Central memory CD8-positive, alpha-beta T cell (primary cell): ENCODE measurements at regions not wholly inside any gene's neighbourhood (a gene's known extent, or its start where the extent isn't known, plus 50 kb on each side); places are given as distances from the start of the nearest gene placed in this dataset.

ENCODE experiments used
- ATAC-seq: fragments of 150-1000 bp; cut with Tn5 transposase; replicated peaks from 2 replicates; pipeline ENCODE4 v1.10.0; 2022; ENCODE audit warnings: mild to moderate bottlenecking, moderate FRiP score, moderate number of reproducible peaks; ENCODE audit not compliant: poor library complexity, severe bottlenecking; ENCODE audit errors: extremely low read depth
- DNase-seq, 2 donors: peaks; one replicate each; pipeline ENCODE4 v3.0.0; 2021; ENCODE audit warnings: low spot score in 2 of 2
- H3K27ac Mint-ChIP-seq: one replicate; pipeline ENCODE4 v1.8.0; 2022; ENCODE audit warnings: low read depth, mild to moderate bottlenecking, moderate library complexity, mixed read lengths
- H3K27me3 Mint-ChIP-seq: one replicate; pipeline ENCODE4 v1.8.0; 2022; ENCODE audit warnings: mixed read lengths
- H3K36me3 Mint-ChIP-seq: one replicate; pipeline ENCODE4 v1.8.0; 2022; ENCODE audit warnings: mild to moderate bottlenecking, moderate library complexity, mixed read lengths; ENCODE audit not compliant: insufficient read depth
- H3K4me1 Mint-ChIP-seq: one replicate; pipeline ENCODE4 v1.8.0; 2022; ENCODE audit warnings: mixed read lengths
- H3K4me3 Mint-ChIP-seq: one replicate; pipeline ENCODE4 v1.8.0; 2022; ENCODE audit warnings: mild to moderate bottlenecking, moderate library complexity, mixed read lengths
- H3K9me3 Mint-ChIP-seq: one replicate; pipeline ENCODE4 v1.8.0; 2022; ENCODE audit warnings: mixed read lengths

- Mint-ChIP-seq H3K27me3 (peaks cover 11% of the 10 kb centered on the region), H3K27ac (no peak overlapping the region), H3K36me3 (no peaks in the 10 kb centered on the region), H3K4me1 (no peaks in the 10 kb centered on the region), H3K9me3 (peaks cover 14% of the 10 kb centered on the region), H3K4me3 (no peak overlapping the region)
- DNase-seq (no peak), ATAC-seq (no peak)
Measured at GRCh38 chr5:98698359-98698758, 75.1 kb upstream of the RGMB start.

DNA sequence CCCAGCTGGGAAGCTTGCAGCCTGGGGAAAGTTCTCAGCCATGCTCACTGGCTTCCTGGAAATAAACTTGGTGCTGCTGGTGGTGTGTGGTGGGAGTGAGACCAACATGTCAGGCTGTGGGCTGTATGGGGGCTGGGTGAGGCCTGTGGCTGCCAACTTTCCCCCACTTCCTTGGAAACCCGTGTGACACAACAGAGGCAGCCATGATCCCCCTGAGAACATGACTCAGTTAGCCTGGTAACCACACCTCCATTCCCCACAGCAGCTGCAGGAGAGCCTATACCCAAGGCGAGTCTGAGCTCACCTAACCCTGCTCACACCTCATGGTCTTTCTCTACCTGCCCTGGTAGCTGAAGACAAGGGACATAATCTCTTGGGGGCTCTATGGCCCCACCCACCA lies 72.7 kb upstream of the RGMB start:
- H3K36me3 Mint-ChIP-seq, result peaks cover 1% of the 10 kb centered on the region
- H3K4me1 Mint-ChIP-seq, result no peaks in the 10 kb centered on the region
- no peak overlapping the region for H3K4me3 Mint-ChIP-seq
- peaks cover 13% of the 10 kb centered on the region for H3K9me3 Mint-ChIP-seq
- ATAC-seq, result no peak
- H3K27ac Mint-ChIP-seq, result no peak overlapping the region
- DNase-seq, result no peak
- H3K27me3 Mint-ChIP-seq, result peaks cover 11% of the 10 kb centered on the region

- DNase-seq, result no peak
- H3K4me3 Mint-ChIP-seq, result no peak overlapping the region
- no peak overlapping the region for H3K27ac Mint-ChIP-seq
- H3K27me3 Mint-ChIP-seq, result no peaks in the 10 kb centered on the region
- no peaks in the 10 kb centered on the region for H3K4me1 Mint-ChIP-seq
- H3K36me3 Mint-ChIP-seq, result peaks cover 1% of the 10 kb centered on the region
- peaks cover 19% of the 10 kb centered on the region for H3K9me3 Mint-ChIP-seq
- no peak for ATAC-seq
Measured at GRCh38 chr5:98705841-98706240, 67.6 kb upstream of the RGMB start.

DNA sequence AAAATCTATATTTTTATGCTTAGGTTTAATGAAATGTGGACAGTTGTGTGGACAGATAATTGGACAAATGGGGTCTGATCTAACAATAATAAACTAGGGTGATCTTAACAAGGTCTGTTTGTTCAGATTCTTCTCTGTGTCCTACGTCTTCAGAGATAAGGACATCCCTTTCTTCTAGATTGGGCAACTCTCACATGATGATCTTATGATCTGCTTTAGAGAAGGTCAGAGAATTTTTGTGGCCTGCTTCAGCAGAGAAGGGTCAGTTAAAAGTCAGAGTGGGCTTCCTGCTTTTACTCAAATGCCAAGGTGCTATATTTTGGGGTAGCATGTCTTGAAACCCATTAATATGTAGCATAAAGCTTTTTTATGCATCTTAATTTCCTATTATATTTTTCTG lies 63.8 kb upstream of the RGMB start:
- DNase-seq (no peak), ATAC-seq (no peak)
- Mint-ChIP-seq H3K4me1 (no peaks in the 10 kb centered on the region), H3K4me3 (no peak overlapping the region), H3K27me3 (no peaks in the 10 kb centered on the region), H3K9me3 (peaks cover 6% of the 10 kb centered on the region), H3K36me3 (no peaks in the 10 kb centered on the region), H3K27ac (no peak overlapping the region)

DNA sequence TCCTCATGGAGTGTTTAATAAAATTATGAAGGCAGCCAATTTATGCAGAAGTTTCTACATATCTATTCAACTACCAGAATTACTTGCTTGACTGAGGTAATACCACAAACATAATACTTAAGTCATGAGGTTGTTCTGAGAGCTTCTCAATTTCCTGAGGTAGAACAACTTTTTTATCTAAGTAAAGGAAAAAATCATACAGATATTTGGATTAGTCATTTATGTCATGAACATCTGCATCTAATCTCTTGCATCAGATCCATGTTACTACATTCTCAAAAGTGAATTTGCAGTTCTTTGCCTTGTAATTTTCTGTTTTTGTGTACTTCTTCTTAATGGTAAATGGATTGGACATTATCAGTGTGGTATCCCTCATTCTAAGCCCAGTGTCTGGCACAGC lies 60.4 kb upstream of the RGMB start:
- Mint-ChIP-seq H3K4me3 (no peak overlapping the region), H3K36me3 (no peaks in the 10 kb centered on the region), H3K27me3 (peaks cover 8% of the 10 kb centered on the region), H3K27ac (no peak overlapping the region), H3K4me1 (no peaks in the 10 kb centered on the region), H3K9me3 (peaks cover 6% of the 10 kb centered on the region)
- DNase-seq (no peak), ATAC-seq (no peak)

DNA sequence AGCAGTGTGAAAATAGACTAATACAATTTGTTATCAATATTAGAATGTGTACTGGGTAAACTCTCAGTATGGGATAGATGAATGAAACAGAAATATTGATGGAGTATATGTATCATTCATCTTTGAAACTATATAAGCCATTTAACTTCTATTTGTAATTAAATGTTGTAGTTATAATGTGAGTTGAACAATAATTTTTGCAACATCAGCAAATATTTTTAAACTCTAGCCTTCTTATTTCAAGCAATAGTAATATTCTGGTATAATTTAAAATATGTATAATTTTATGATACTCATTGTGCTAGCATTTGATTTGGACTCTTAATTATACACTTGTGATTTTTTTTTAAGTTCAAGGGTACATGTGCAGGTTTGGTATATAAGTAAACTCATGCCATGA lies 59.6 kb upstream of the RGMB start:
- Mint-ChIP-seq H3K27me3 (peaks cover 16% of the 10 kb centered on the region), H3K27ac (no peak overlapping the region), H3K36me3 (no peaks in the 10 kb centered on the region), H3K4me1 (no peaks in the 10 kb centered on the region), H3K9me3 (peaks cover 5% of the 10 kb centered on the region), H3K4me3 (no peak overlapping the region)
- ATAC-seq (no peak), DNase-seq (no peak)

GRCh38 chr5:98714710-98715288 lies 58.7 kb upstream of the RGMB start:
- Mint-ChIP-seq H3K9me3 (peaks cover 5% of the 10 kb centered on the region), H3K27ac (no peak overlapping the region), H3K27me3 (peaks cover 16% of the 10 kb centered on the region), H3K4me3 (no peak overlapping the region), H3K4me1 (no peaks in the 10 kb centered on the region), H3K36me3 (no peaks in the 10 kb centered on the region)
- DNase-seq (no peak), ATAC-seq (no peak)

- H3K4me1 Mint-ChIP-seq, result no peaks in the 10 kb centered on the region
- ATAC-seq, result no peak
- no peak for DNase-seq
- no peaks in the 10 kb centered on the region for H3K36me3 Mint-ChIP-seq
- no peak overlapping the region for H3K4me3 Mint-ChIP-seq
- peaks cover 5% of the 10 kb centered on the region for H3K9me3 Mint-ChIP-seq
- peaks cover 16% of the 10 kb centered on the region for H3K27me3 Mint-ChIP-seq
- no peak overlapping the region for H3K27ac Mint-ChIP-seq
Measured at GRCh38 chr5:98721231-98721928, 52.1 kb upstream of the RGMB start.

DNA sequence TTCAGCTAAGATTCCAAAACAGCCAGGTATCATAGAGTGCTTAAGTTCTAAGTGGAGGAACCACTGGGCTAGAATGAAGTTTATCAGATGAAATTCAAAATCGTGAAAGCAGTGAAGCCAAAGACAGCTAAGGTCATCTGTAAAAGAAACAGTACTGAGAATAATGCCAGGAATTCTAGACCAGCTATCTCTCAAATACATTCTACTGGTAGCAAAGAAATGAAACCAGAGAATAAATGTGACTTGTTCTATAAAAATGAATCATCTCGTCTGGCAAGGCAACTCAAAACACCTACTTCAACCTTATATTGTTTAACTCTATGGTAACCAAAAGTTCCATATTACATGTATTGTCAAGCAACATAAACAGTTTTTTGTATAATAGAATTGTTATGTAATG lies 51.3 kb upstream of the RGMB start:
- DNase-seq, result no peak
- Mint-ChIP-seq H3K4me3 (no peak overlapping the region), H3K27me3 (peaks cover 16% of the 10 kb centered on the region), H3K27ac (no peak overlapping the region), H3K9me3 (peaks cover 5% of the 10 kb centered on the region), H3K36me3 (no peaks in the 10 kb centered on the region), H3K4me1 (no peaks in the 10 kb centered on the region)
- ATAC-seq, result no peak

- H3K9me3 Mint-ChIP-seq, result no peaks in the 10 kb centered on the region
- no peak for DNase-seq
- no peaks in the 10 kb centered on the region for H3K36me3 Mint-ChIP-seq
- no peak for ATAC-seq
- H3K4me3 Mint-ChIP-seq, result no peak overlapping the region
- no peaks in the 10 kb centered on the region for H3K4me1 Mint-ChIP-seq
- H3K27me3 Mint-ChIP-seq, result peaks cover 7% of the 10 kb centered on the region
- no peak overlapping the region for H3K27ac Mint-ChIP-seq
Measured at GRCh38 chr5:98723061-98723460, 50.4 kb upstream of the RGMB start.
